Aorta (tissue), 5 donors: ENCODE measurements at regions not wholly inside any gene's neighbourhood (a gene's known extent, or its start where the extent isn't known, plus 50 kb on each side); places are given as distances from the start of the nearest gene placed in this dataset.

Source experiments
- ATAC-seq: fragments of 200-7000 bp; cut with Tn5 transposase; one replicate; pipeline ENCODE4 v1.9.1; 2022; ENCODE audit warnings: moderate library complexity; ENCODE audit not compliant: low FRiP score
- DNase-seq, 2 donors: peaks; one replicate each; pipeline ENCODE4 v3.0.0-alpha.2; 2020
- H3K27ac ChIP-seq, 2 donors: one replicate each; pipeline ENCODE4 v1.5.1; 2013; ENCODE audit warnings: low read length in 2 of 2, mild to moderate bottlenecking in 2 of 2, moderate library complexity in 2 of 2, control low read depth in 1 of 2, inconsistent platforms in 1 of 2, low read depth in 1 of 2
- H3K27me3 ChIP-seq, 2 donors: one replicate each; pipeline ENCODE4 v1.6.1; 2013; ENCODE audit warnings: control low read depth in 1 of 2, low read length in 1 of 2, mild to moderate bottlenecking in 1 of 2, moderate library complexity in 1 of 2; ENCODE audit not compliant: insufficient read depth in 2 of 2, control insufficient read depth in 1 of 2
- H3K36me3 ChIP-seq, 2 donors: one replicate each; pipeline ENCODE4 v1.6.1; 2013; ENCODE audit warnings: control low read depth in 1 of 2, low read length in 1 of 2, mild to moderate bottlenecking in 1 of 2; ENCODE audit not compliant: insufficient read depth in 2 of 2, control insufficient read depth in 1 of 2
- H3K4me1 ChIP-seq, 2 donors: one replicate each; pipeline ENCODE4 v1.6.1; 2013; ENCODE audit warnings: low read length in 2 of 2, control low read depth in 1 of 2, mild to moderate bottlenecking in 1 of 2, moderate library complexity in 1 of 2; ENCODE audit not compliant: insufficient read depth in 2 of 2, control insufficient read depth in 1 of 2
- H3K4me3 ChIP-seq, 2 donors: one replicate each; pipeline ENCODE4 v1.5.1; 2013; ENCODE audit warnings: low read length in 2 of 2, control low read depth in 1 of 2, mild to moderate bottlenecking in 1 of 2
- H3K9me3 ChIP-seq: one replicate; pipeline ENCODE4 v1.6.1; 2013; ENCODE audit warnings: mild to moderate bottlenecking, low read length; ENCODE audit not compliant: control insufficient read depth
- WGBS, 2 donors: extraction: QIAGEN DNeasy Blood & Tissue Kit; methylation state at CpG; one replicate each; pipeline ENCODE4 v1.1.7; 2013; 5-methylcytosine and 5-hydroxymethylcytosine counted together
- intact Hi-C, 2 donors: fragments of 100-400 bp; cut with DNase I; formaldehyde crosslinking; loops; one replicate each; pipeline versions ENCODE4 v1.14.2 to v1.15.0; 2022
- donor health status: healthy with polysubstance abuse.
- donor health status: Bipolar disorder and iron deficiency.
- donor health status: DM: no; HTN: no; CAD: no.
- donor health status: DM: no; HTN: no; CAD: no.
- donor health status: DM: yes; HTN: yes; CAD: no.

GRCh38 chr18:32884543-32884942 lies 111.7 kb upstream of the KLHL14 start:
- no peak overlapping the region for H3K27ac ChIP-seq
- H3K4me1 ChIP-seq, result no peaks in the 10 kb centered on the region
- no peaks in the 10 kb centered on the region for H3K27me3 ChIP-seq
- no peak for DNase-seq
- H3K9me3 ChIP-seq, result no peaks in the 10 kb centered on the region
- H3K4me3 ChIP-seq, result no peak overlapping the region
- 56 to 61% methylated on average over 2 of the region's 2 CpGs for WGBS, 2 donors
- intact Hi-C loops, result no loop called here
- ATAC-seq, result no peak
- H3K36me3 ChIP-seq, result no peaks in the 10 kb centered on the region

GRCh38 chr18:32881009-32881408 lies 108.2 kb upstream of the KLHL14 start:
- no peaks in the 10 kb centered on the region for H3K27me3 ChIP-seq
- H3K4me1 ChIP-seq, result no peaks in the 10 kb centered on the region
- DNase-seq, result no peak
- H3K9me3 ChIP-seq, result no peaks in the 10 kb centered on the region
- no peak overlapping the region for H3K4me3 ChIP-seq
- WGBS, 2 donors, result 69 to 75% methylated on average over 4 of the region's 4 CpGs
- ATAC-seq, result no peak
- no peaks in the 10 kb centered on the region for H3K36me3 ChIP-seq
- intact Hi-C loops, result no loop called here
- no peak overlapping the region for H3K27ac ChIP-seq

GRCh38 chr18:32879497-32879896 lies 106.7 kb upstream of the KLHL14 start:
- no peaks in the 10 kb centered on the region for H3K27me3 ChIP-seq
- H3K27ac ChIP-seq, result no peak overlapping the region
- 43 to 50% methylated on average over 3 of the region's 3 CpGs for WGBS, 2 donors
- no peak overlapping the region for H3K4me3 ChIP-seq
- intact Hi-C loops, result no loop called here
- ATAC-seq (no peak), DNase-seq (no peak)
- H3K36me3 ChIP-seq, result no peaks in the 10 kb centered on the region
- no peaks in the 10 kb centered on the region for H3K4me1 ChIP-seq
- no peaks in the 10 kb centered on the region for H3K9me3 ChIP-seq

- Histone ChIP-seq H3K27me3 (no peaks in the 10 kb centered on the region), H3K9me3 (no peaks in the 10 kb centered on the region), H3K4me1 (no peaks in the 10 kb centered on the region), H3K36me3 (no peaks in the 10 kb centered on the region), H3K4me3 (no peak overlapping the region), H3K27ac (no peak overlapping the region)
- intact Hi-C loops, result no loop called here
- WGBS, 2 donors, result 75 to 92% methylated on average over 2 of the region's 2 CpGs
- DNase-seq (no peak), ATAC-seq (no peak)
Observed at GRCh38 chr18:32878436-32878835, 105.6 kb upstream of the KLHL14 start.

GRCh38 chr18:32877371-32877770 lies 104.5 kb upstream of the KLHL14 start:
- Histone ChIP-seq H3K27me3 (no peaks in the 10 kb centered on the region), H3K9me3 (no peaks in the 10 kb centered on the region), H3K4me3 (no peak overlapping the region), H3K36me3 (no peaks in the 10 kb centered on the region), H3K4me1 (no peaks in the 10 kb centered on the region), H3K27ac (no peak overlapping the region)
- no peak for ATAC-seq
- 86 to 90% methylated on average over 5 of the region's 5 CpGs for WGBS, 2 donors
- intact Hi-C loops, result no loop called here
- no peak for DNase-seq

- Histone ChIP-seq H3K9me3 (no peaks in the 10 kb centered on the region), H3K4me1 (no peaks in the 10 kb centered on the region), H3K4me3 (no peak overlapping the region), H3K27ac (no peak overlapping the region), H3K36me3 (no peaks in the 10 kb centered on the region), H3K27me3 (no peaks in the 10 kb centered on the region)
- no peak for ATAC-seq
- intact Hi-C loops, result no loop called here
- 79 to 80% methylated on average over 1 of the region's 1 CpG for WGBS, 2 donors
- no peak for DNase-seq
Observed at GRCh38 chr18:32875625-32876024, 102.8 kb upstream of the KLHL14 start.

- Histone ChIP-seq H3K4me3 (no peak overlapping the region), H3K36me3 (no peaks in the 10 kb centered on the region), H3K4me1 (no peaks in the 10 kb centered on the region), H3K27ac (no peak overlapping the region), H3K9me3 (no peaks in the 10 kb centered on the region), H3K27me3 (no peaks in the 10 kb centered on the region)
- DNase-seq (no peak), ATAC-seq (no peak)
- WGBS, 2 donors, result 71 to 81% methylated on average over 4 of the region's 4 CpGs
- intact Hi-C loops, result loop anchor here in 1 of 2 donors (5.0 kb wide), 1 partner anchor 49 kb away; no protein-coding TSS in a partner anchor
Observed at GRCh38 chr18:32871786-32872185, 99.0 kb upstream of the KLHL14 start.

- no peak for DNase-seq
- no peak for ATAC-seq
- WGBS, 2 donors, result 80 to 83% methylated on average over 2 of the region's 2 CpGs
- Histone ChIP-seq H3K9me3 (no peaks in the 10 kb centered on the region), H3K36me3 (no peaks in the 10 kb centered on the region), H3K27ac (no peak overlapping the region), H3K4me1 (no peaks in the 10 kb centered on the region), H3K4me3 (no peak overlapping the region), H3K27me3 (no peaks in the 10 kb centered on the region)
- intact Hi-C loops, result loop anchor here in 1 of 2 donors (5.0 kb wide), 1 partner anchor 48 kb away; no protein-coding TSS in a partner anchor
Observed at GRCh38 chr18:32870611-32871010, 97.8 kb upstream of the KLHL14 start.

GRCh38 chr18:32868406-32868805 lies 95.6 kb upstream of the KLHL14 start:
- no peaks in the 10 kb centered on the region for H3K36me3 ChIP-seq

More at GRCh38 chr18:32868406-32868805, 95.6 kb upstream of the KLHL14 start:
- no peak for DNase-seq
- Histone ChIP-seq H3K4me3 (no peak overlapping the region), H3K27ac (no peak overlapping the region), H3K27me3 (no peaks in the 10 kb centered on the region), H3K9me3 (no peaks in the 10 kb centered on the region), H3K4me1 (no peaks in the 10 kb centered on the region)
- ATAC-seq, result no peak
- intact Hi-C loops, result no loop called here
- 46 to 47% methylated on average over 7 of the region's 7 CpGs for WGBS, 2 donors
